PC-3 (cell line): ENCODE measurements at regions not wholly inside any gene's neighbourhood (a gene's known extent, or its start where the extent isn't known, plus 50 kb on each side); places are given as distances from the start of the nearest gene placed in this dataset.

ENCODE experiments used
- ATAC-seq: fragments of 200-7000 bp; cut with Tn5 transposase; 2 replicates; pipeline ENCODE4 v1.9.1; 2020; ENCODE audit warnings: mild to moderate bottlenecking, moderate library complexity
- BruUV-seq: library from RNA; stranded (reverse); fragments of 400-500 nt; replicated peaks from 2 replicates; lab custom pipeline; 2021; lab: Mats Ljungman, UMichigan
- CTCF ChIA-PET: fragments of 300-600 bp; sonication (Branson Sonifier 250); formaldehyde crosslinking; loops from one replicate; lab custom pipeline; 2022; ENCODE audit warnings: antibody characterized with exemption; lab: Charles Lee
- POLR2A ChIA-PET: fragments of 300-600 bp; sonication (Branson Sonifier 250); formaldehyde crosslinking; loops from one replicate; lab custom pipeline; 2022; ENCODE audit warnings: antibody characterized with exemption; ENCODE audit not compliant: unreplicated experiment; lab: Charles Lee
- DNase-seq: peaks from one replicate; pipeline ENCODE4 v3.0.0-alpha.2; 2015
- H2AFZ ChIP-seq: fragments of 300-600 bp; sonication (generic); 2 replicates; pipeline ENCODE4 v1.6.0; 2016; ENCODE audit warnings: antibody characterized with exemption, low read length
- H3F3A ChIP-seq: fragments of 300-600 bp; sonication (generic); one replicate; pipeline ENCODE4 v1.6.0; 2017; ENCODE audit warnings: antibody characterized with exemption, low read length, control low read depth, mild to moderate bottlenecking; ENCODE audit not compliant: unreplicated experiment
- H3K27ac ChIP-seq: fragments of 300-600 bp; sonication (generic); 2 replicates; pipeline ENCODE4 v1.5.1; 2016; ENCODE audit warnings: mild to moderate bottlenecking, low read length
- H3K27me3 ChIP-seq: fragments of 300-600 bp; sonication (generic); 2 replicates; pipeline ENCODE4 v1.6.1; 2016; ENCODE audit warnings: low read length, mixed read lengths
- H3K36me3 ChIP-seq: fragments of 300-600 bp; sonication (generic); 2 replicates; pipeline ENCODE4 v1.6.1; 2016; ENCODE audit warnings: low read depth, mixed run types, low read length, mixed read lengths
- H3K4me1 ChIP-seq: fragments of 300-600 bp; sonication (generic); 2 replicates; pipeline ENCODE4 v1.5.1; 2016; ENCODE audit warnings: low read length; ENCODE audit not compliant: insufficient read depth
- H3K4me2 ChIP-seq: fragments of 300-600 bp; sonication (generic); 2 replicates; pipeline ENCODE4 v1.6.0; 2016; ENCODE audit warnings: low read length
- H3K4me3 ChIP-seq: fragments of 300-600 bp; sonication (generic); 2 replicates; pipeline ENCODE4 v1.5.1; 2016; ENCODE audit warnings: mild to moderate bottlenecking, low read length, mixed read lengths
- H3K79me2 ChIP-seq: fragments of 300-600 bp; sonication (generic); 2 replicates; pipeline ENCODE4 v1.6.1; 2017; ENCODE audit warnings: low read length, mixed read lengths
- H3K9ac ChIP-seq: fragments of 300-600 bp; sonication (generic); 2 replicates; pipeline ENCODE4 v1.6.0; 2016; ENCODE audit warnings: mild to moderate bottlenecking, low read length
- H3K9me2 ChIP-seq: fragments of 300-600 bp; sonication (generic); replicated peaks from 2 replicates; pipeline ENCODE4 v1.6.1; 2016; ENCODE audit warnings: mixed run types, low read length, mixed read lengths
- H3K9me3 ChIP-seq: fragments of 300-600 bp; sonication (generic); 2 replicates; pipeline ENCODE4 v1.6.1; 2016; ENCODE audit warnings: low read length, mixed read lengths
- H4K20me1 ChIP-seq: fragments of 300-600 bp; sonication (generic); 2 replicates; pipeline ENCODE4 v1.6.1; 2016; ENCODE audit warnings: low read length, mixed read lengths
- CTCF ChIP-seq: fragments of 300-600 bp; sonication (generic); conservative IDR thresholded peaks from 2 replicates; pipeline ENCODE4 v1.5.1; 2017; ENCODE audit warnings: antibody characterized with exemption, low read depth, mild to moderate bottlenecking, low read length
- EZH2 ChIP-seq: fragments of 300-600 bp; sonication (generic); IDR thresholded peaks from one replicate; pipeline ENCODE4 v1.6.1; 2017; ENCODE audit warnings: antibody characterized with exemption, mild to moderate bottlenecking, low read length; ENCODE audit not compliant: unreplicated experiment
- EZH2phosphoT487 ChIP-seq: fragments of 300-600 bp; sonication (generic); IDR thresholded peaks from 2 replicates; pipeline ENCODE4 v1.6.1; 2018; ENCODE audit warnings: mild to moderate bottlenecking, antibody characterized with exemption, low read length, borderline replicate concordance
- intact Hi-C: fragments of 100-400 bp; cut with micrococcal nuclease; formaldehyde crosslinking; loops from 2 replicates; pipeline ENCODE4 v1.9.0; 2023

GRCh38 chr2:136205615-136206014 lies 87.7 kb upstream of the CXCR4 start:
- Histone ChIP-seq H3K9me3 (no peaks in the 10 kb centered on the region), H3K27ac (no peak overlapping the region), H3K79me2 (no peaks in the 10 kb centered on the region), H3K4me2 (no peak overlapping the region), H3K4me1 (no peaks in the 10 kb centered on the region), H3K4me3 (no peak overlapping the region), H3K9ac (no peak overlapping the region), H4K20me1 (no peaks in the 10 kb centered on the region), H3K36me3 (no peaks in the 10 kb centered on the region), H3F3A (no peaks in the 10 kb centered on the region), H3K27me3 (peaks cover 66% of the 10 kb centered on the region), H2AFZ (no peak overlapping the region), H3K9me2 (no peaks in the 10 kb centered on the region)
- intact Hi-C loops: no loop called here
- CTCF ChIA-PET: no interaction called here
- no TSS peak for BruUV-seq
- DNase-seq: no peak
- no peak for ATAC-seq
- TF ChIP-seq CTCF (no peak), EZH2 (no peak), EZH2phosphoT487 (no peak)
- POLR2A ChIA-PET: no interaction called here

GRCh38 chr2:136204971-136205370 lies 87.0 kb upstream of the CXCR4 start:
- intact Hi-C loops: no loop called here
- H3K27ac ChIP-seq: no peak overlapping the region
- no peak for DNase-seq
- no peak for ATAC-seq
- no peak overlapping the region for H2AFZ ChIP-seq
- H3K4me3 ChIP-seq: no peak overlapping the region
- no peaks in the 10 kb centered on the region for H3K36me3 ChIP-seq
- no peaks in the 10 kb centered on the region for H3K9me2 ChIP-seq
- no peaks in the 10 kb centered on the region for H3K9me3 ChIP-seq
- no peaks in the 10 kb centered on the region for H3F3A ChIP-seq
- no peaks in the 10 kb centered on the region for H3K79me2 ChIP-seq
- ChIA-PET CTCF (no interaction called here), POLR2A (no interaction called here)
- H4K20me1 ChIP-seq: no peaks in the 10 kb centered on the region
- no peak for TF ChIP-seq CTCF
- TF ChIP-seq EZH2phosphoT487: no peak
- no peak for TF ChIP-seq EZH2
- no TSS peak for BruUV-seq
- no peak overlapping the region for H3K9ac ChIP-seq
- H3K27me3 ChIP-seq: peaks cover 67% of the 10 kb centered on the region
- no peaks in the 10 kb centered on the region for H3K4me1 ChIP-seq
- no peak overlapping the region for H3K4me2 ChIP-seq

GRCh38 chr2:136195226-136195625 lies 77.3 kb upstream of the CXCR4 start:
- Histone ChIP-seq H3K27ac (no peak overlapping the region), H2AFZ (no peak overlapping the region), H3K36me3 (no peaks in the 10 kb centered on the region), H3K4me3 (no peak overlapping the region), H3K4me2 (no peak overlapping the region), H3K9me2 (no peaks in the 10 kb centered on the region), H3K79me2 (no peaks in the 10 kb centered on the region), H4K20me1 (no peaks in the 10 kb centered on the region), H3K4me1 (no peaks in the 10 kb centered on the region), H3K9me3 (no peaks in the 10 kb centered on the region), H3K27me3 (peaks cover 16% of the 10 kb centered on the region), H3K9ac (no peak overlapping the region), H3F3A (no peaks in the 10 kb centered on the region)
- TF ChIP-seq EZH2 (no peak), CTCF (no peak), EZH2phosphoT487 (no peak)
- CTCF ChIA-PET: no interaction called here
- DNase-seq (no peak), ATAC-seq (no peak)
- intact Hi-C loops: no loop called here
- POLR2A ChIA-PET: no interaction called here
- BruUV-seq: no TSS peak
